DND-41 (cell line): ENCODE measurements at regions not wholly inside any gene's neighbourhood (a gene's known extent, or its start where the extent isn't known, plus 50 kb on each side); places are given as distances from the start of the nearest gene placed in this dataset.

Experiments
- EZH2 ChIP-seq: IDR thresholded peaks from 3 replicates; pipeline ENCODE4 v1.6.1; 2012; ENCODE audit warnings: borderline replicate concordance, low read depth, mild to moderate bottlenecking, moderate library complexity, low read length, inconsistent platforms; ENCODE audit not compliant: severe bottlenecking
- TF ChIP-seq, protein P1 (sequence below): IDR thresholded peaks from 2 replicates; pipeline ENCODE4 v1.5.1; 2012; ENCODE audit warnings: borderline replicate concordance, low read length, moderate library complexity, mild to moderate bottlenecking; ENCODE audit not compliant: poor library complexity, severe bottlenecking; ENCODE audit errors: extremely low read depth

DNA sequence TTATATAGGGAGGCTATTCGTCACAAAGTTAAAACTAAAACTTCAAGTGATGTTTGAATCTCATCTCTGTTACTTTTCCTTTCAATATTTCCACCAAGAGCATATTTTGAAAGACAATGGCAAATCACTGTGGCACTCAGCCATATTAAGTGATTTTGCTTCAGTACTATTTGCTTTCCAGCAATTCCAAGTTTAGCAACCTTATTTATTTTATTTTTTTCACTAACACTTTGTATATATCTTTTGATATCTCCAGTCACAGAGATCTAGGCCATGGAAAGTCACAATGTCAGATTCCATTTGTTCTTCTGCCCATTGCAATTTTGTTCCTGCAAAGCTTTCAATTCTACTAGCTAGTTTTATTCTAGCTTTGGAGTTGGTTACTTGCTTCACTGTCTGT lies 1514.5 kb upstream of the ADGRL3 start:
- TF ChIP-seq, protein P1, sequence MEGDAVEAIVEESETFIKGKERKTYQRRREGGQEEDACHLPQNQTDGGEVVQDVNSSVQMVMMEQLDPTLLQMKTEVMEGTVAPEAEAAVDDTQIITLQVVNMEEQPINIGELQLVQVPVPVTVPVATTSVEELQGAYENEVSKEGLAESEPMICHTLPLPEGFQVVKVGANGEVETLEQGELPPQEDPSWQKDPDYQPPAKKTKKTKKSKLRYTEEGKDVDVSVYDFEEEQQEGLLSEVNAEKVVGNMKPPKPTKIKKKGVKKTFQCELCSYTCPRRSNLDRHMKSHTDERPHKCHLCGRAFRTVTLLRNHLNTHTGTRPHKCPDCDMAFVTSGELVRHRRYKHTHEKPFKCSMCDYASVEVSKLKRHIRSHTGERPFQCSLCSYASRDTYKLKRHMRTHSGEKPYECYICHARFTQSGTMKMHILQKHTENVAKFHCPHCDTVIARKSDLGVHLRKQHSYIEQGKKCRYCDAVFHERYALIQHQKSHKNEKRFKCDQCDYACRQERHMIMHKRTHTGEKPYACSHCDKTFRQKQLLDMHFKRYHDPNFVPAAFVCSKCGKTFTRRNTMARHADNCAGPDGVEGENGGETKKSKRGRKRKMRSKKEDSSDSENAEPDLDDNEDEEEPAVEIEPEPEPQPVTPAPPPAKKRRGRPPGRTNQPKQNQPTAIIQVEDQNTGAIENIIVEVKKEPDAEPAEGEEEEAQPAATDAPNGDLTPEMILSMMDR, result no peak
- no peak for TF ChIP-seq EZH2
